Mesendoderm (in vitro differentiated cells): ENCODE measurements at regions not wholly inside any gene's neighbourhood (a gene's known extent, or its start where the extent isn't known, plus 50 kb on each side); places are given as distances from the start of the nearest gene placed in this dataset.

Experiments
- DNase-seq: peaks from one replicate; pipeline ENCODE4 v3.0.0; 2013
- H2AK5ac ChIP-seq: 2 replicates; pipeline ENCODE4 v1.6.1; 2013; ENCODE audit warnings: low read length, inconsistent platforms
- H2BK120ac ChIP-seq: 2 replicates; pipeline ENCODE4 v1.6.1; 2013; ENCODE audit warnings: low read depth, mild to moderate bottlenecking, low read length, moderate library complexity, mixed read lengths
- H2BK15ac ChIP-seq: replicated peaks from 2 replicates; pipeline ENCODE4 v1.6.1; 2013; ENCODE audit warnings: low read depth, mild to moderate bottlenecking, moderate library complexity
- H2BK5ac ChIP-seq: 2 replicates; pipeline ENCODE4 v1.6.1; 2013; ENCODE audit warnings: low read length, inconsistent platforms
- H3K18ac ChIP-seq: 2 replicates; pipeline ENCODE4 v1.6.1; 2013; ENCODE audit warnings: mild to moderate bottlenecking, low read length, mixed read lengths
- H3K23ac ChIP-seq: one replicate; pipeline ENCODE4 v1.6.1; 2013; ENCODE audit warnings: low read length
- H3K27ac ChIP-seq: 2 replicates; pipeline ENCODE4 v1.5.1; 2013; ENCODE audit warnings: low read depth, mild to moderate bottlenecking, inconsistent platforms, low read length, moderate library complexity
- H3K27me3 ChIP-seq: 2 replicates; pipeline ENCODE4 v1.6.1; 2013; ENCODE audit warnings: low read length, control low read depth, mild to moderate bottlenecking, inconsistent platforms; ENCODE audit not compliant: insufficient read depth, poor library complexity
- H3K36me3 ChIP-seq: 2 replicates; pipeline ENCODE4 v1.6.1; 2013; ENCODE audit warnings: low read length, inconsistent platforms; ENCODE audit not compliant: control insufficient read depth, insufficient read depth
- H3K4ac ChIP-seq: one replicate; pipeline ENCODE4 v1.6.1; 2013; ENCODE audit warnings: low read depth, mild to moderate bottlenecking, low read length, moderate library complexity
- H3K4me1 ChIP-seq: 2 replicates; pipeline ENCODE4 v1.6.1; 2013; ENCODE audit warnings: low read depth, low read length, inconsistent platforms; ENCODE audit not compliant: control insufficient read depth
- H3K4me2 ChIP-seq: 2 replicates; pipeline ENCODE4 v1.6.1; 2013; ENCODE audit warnings: low read length
- H3K4me3 ChIP-seq: 2 replicates; pipeline ENCODE4 v1.5.1; 2013; ENCODE audit warnings: mild to moderate bottlenecking, low read length
- H3K56ac ChIP-seq: one replicate; pipeline ENCODE4 v1.6.1; 2013; ENCODE audit warnings: low read length
- H3K79me1 ChIP-seq: 2 replicates; pipeline ENCODE4 v1.6.1; 2013; ENCODE audit warnings: low read length, inconsistent platforms
- H3K79me2 ChIP-seq: 2 replicates; pipeline ENCODE4 v1.6.1; 2013; ENCODE audit warnings: mild to moderate bottlenecking, low read length; ENCODE audit not compliant: control insufficient read depth, insufficient read depth
- H3K9ac ChIP-seq: 2 replicates; pipeline ENCODE4 v1.6.1; 2013; ENCODE audit warnings: low read length, inconsistent platforms
- H4K5ac ChIP-seq: one replicate; pipeline ENCODE4 v1.6.1; 2013; ENCODE audit warnings: low read length
- H4K8ac ChIP-seq: one replicate; pipeline ENCODE4 v1.6.1; 2013; ENCODE audit warnings: low read depth, mild to moderate bottlenecking, control low read depth, low read length, moderate library complexity
- WGBS: extraction: QIAGEN DNeasy Blood & Tissue Kit; methylation state at CpG from one replicate; pipeline ENCODE4 v1.1.7; 2013; ENCODE audit warnings: low lambda C conversion rate, missing lambda C conversion rate; ENCODE audit not compliant: insufficient coverage; ENCODE audit errors: extremely low coverage; 5-methylcytosine and 5-hydroxymethylcytosine counted together

GRCh38 chr1:87501738-87502137 lies 173.1 kb downstream of the LMO4 start:
- Histone ChIP-seq H3K18ac (no peak overlapping the region), H4K8ac (no peak overlapping the region), H3K23ac (no peak overlapping the region), H3K27me3 (no peaks in the 10 kb centered on the region), H3K36me3 (no peaks in the 10 kb centered on the region), H3K9ac (no peak overlapping the region), H2BK5ac (no peak overlapping the region), H2BK120ac (no peak overlapping the region), H3K4me1 (no peaks in the 10 kb centered on the region), H3K79me1 (no peaks in the 10 kb centered on the region), H2AK5ac (no peak overlapping the region), H3K56ac (no peak overlapping the region), H3K4me2 (no peak overlapping the region), H3K4ac (no peak overlapping the region), H4K5ac (no peak overlapping the region), H3K79me2 (no peaks in the 10 kb centered on the region), H2BK15ac (no peak overlapping the region), H3K27ac (no peak overlapping the region), H3K4me3 (no peak overlapping the region)
- no CpG with 5 or more reads among the region's 2 CpGs for WGBS
- DNase-seq = no peak

- no peaks in the 10 kb centered on the region for H3K79me1 ChIP-seq
- no peak overlapping the region for H3K4me3 ChIP-seq
- no peak overlapping the region for H2AK5ac ChIP-seq
- H4K5ac ChIP-seq = no peak overlapping the region
- no peak overlapping the region for H3K56ac ChIP-seq
- H3K79me2 ChIP-seq = no peaks in the 10 kb centered on the region
- H3K27me3 ChIP-seq = no peaks in the 10 kb centered on the region
- no peaks in the 10 kb centered on the region for H3K36me3 ChIP-seq
- H3K23ac ChIP-seq = no peak overlapping the region
- H3K4me2 ChIP-seq = no peak overlapping the region
- DNase-seq = no peak
- H3K4me1 ChIP-seq = no peaks in the 10 kb centered on the region
- no peak overlapping the region for H3K9ac ChIP-seq
- no peak overlapping the region for H2BK15ac ChIP-seq
- H3K18ac ChIP-seq = no peak overlapping the region
- no peak overlapping the region for H4K8ac ChIP-seq
- H2BK5ac ChIP-seq = no peak overlapping the region
- WGBS = no CpG with 5 or more reads among the region's 9 CpGs
- H3K4ac ChIP-seq = no peak overlapping the region
- H2BK120ac ChIP-seq = no peak overlapping the region
- H3K27ac ChIP-seq = no peak overlapping the region
Observed at GRCh38 chr1:87505391-87505983, 176.8 kb downstream of the LMO4 start.

DNA sequence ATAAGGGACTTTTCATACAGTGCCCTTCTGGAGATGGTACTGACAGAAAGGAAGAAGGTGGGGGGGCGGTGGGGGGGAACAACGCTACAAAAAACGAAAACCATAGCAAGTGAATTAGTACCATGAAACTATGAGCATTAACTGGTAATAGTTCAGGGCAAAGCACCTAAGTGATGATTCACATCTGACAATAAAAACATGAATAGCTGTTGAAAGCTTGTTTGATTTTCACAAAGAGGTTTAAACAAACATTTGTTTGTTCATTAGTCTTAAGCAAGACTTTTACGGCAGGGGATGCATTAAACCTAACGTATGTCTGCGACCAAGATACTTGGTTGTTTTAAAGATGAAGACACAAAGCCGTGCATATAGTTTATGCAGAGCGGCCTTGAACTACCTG lies 177.5 kb downstream of the LMO4 start:
- no CpG with 5 or more reads among the region's 8 CpGs for WGBS
- H3K27me3 ChIP-seq = no peaks in the 10 kb centered on the region
- no peak overlapping the region for H2BK5ac ChIP-seq
- no peak overlapping the region for H3K4me3 ChIP-seq
- no peak for DNase-seq
- no peaks in the 10 kb centered on the region for H3K79me2 ChIP-seq
- H4K8ac ChIP-seq = no peak overlapping the region
- no peak overlapping the region for H3K56ac ChIP-seq
- H3K23ac ChIP-seq = no peak overlapping the region
- H3K18ac ChIP-seq = no peak overlapping the region
- no peak overlapping the region for H4K5ac ChIP-seq
- no peak overlapping the region for H3K4me2 ChIP-seq
- no peak overlapping the region for H3K4ac ChIP-seq
- H3K27ac ChIP-seq = no peak overlapping the region
- H2BK120ac ChIP-seq = no peak overlapping the region
- H3K4me1 ChIP-seq = no peaks in the 10 kb centered on the region
- no peaks in the 10 kb centered on the region for H3K36me3 ChIP-seq
- no peak overlapping the region for H3K9ac ChIP-seq
- no peak overlapping the region for H2BK15ac ChIP-seq
- H2AK5ac ChIP-seq = no peak overlapping the region
- H3K79me1 ChIP-seq = no peaks in the 10 kb centered on the region

DNA sequence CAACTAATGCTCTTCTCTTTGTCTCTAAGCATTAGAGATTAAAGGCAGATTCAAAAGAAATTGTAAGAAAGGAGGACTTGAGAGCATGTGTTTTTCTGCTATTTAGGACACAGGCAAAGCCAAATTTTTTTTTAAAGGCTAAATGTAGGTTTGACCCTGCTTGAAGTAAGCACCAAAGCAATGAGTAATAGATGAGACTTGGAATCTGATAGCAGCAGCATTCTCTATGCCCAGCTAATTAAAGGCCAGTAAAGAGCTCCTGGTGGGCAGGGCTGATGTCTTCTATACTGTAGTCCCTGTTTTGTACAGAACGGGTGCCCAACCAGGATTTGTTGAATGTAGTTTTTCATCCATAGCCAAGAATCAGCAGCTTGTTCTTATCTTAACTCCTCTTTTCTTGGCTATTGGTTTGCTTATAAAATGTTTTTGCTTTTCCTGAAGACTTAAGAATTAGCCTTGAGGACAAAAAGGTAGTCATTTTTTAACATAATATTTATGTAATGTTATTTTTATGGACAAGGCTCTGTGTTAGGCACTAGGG lies 179.6 kb downstream of the LMO4 start:
- H3K23ac ChIP-seq = no peak overlapping the region
- no peaks in the 10 kb centered on the region for H3K79me1 ChIP-seq
- H3K27ac ChIP-seq = no peak overlapping the region
- H4K8ac ChIP-seq = no peak overlapping the region
- H2BK5ac ChIP-seq = no peak overlapping the region
- H3K4me2 ChIP-seq = no peak overlapping the region
- H3K4me1 ChIP-seq = no peaks in the 10 kb centered on the region
- no peak overlapping the region for H4K5ac ChIP-seq
- H3K56ac ChIP-seq = no peak overlapping the region
- H2BK15ac ChIP-seq = no peak overlapping the region
- H3K4me3 ChIP-seq = no peak overlapping the region
- H3K79me2 ChIP-seq = no peaks in the 10 kb centered on the region
- WGBS = no CpG with 5 or more reads among the region's 1 CpG
- no peaks in the 10 kb centered on the region for H3K36me3 ChIP-seq
- H3K9ac ChIP-seq = no peak overlapping the region
- no peak overlapping the region for H2AK5ac ChIP-seq
- no peak overlapping the region for H3K4ac ChIP-seq
- H3K27me3 ChIP-seq = no peaks in the 10 kb centered on the region
- no peak overlapping the region for H2BK120ac ChIP-seq
- no peak for DNase-seq
- H3K18ac ChIP-seq = no peak overlapping the region

DNA sequence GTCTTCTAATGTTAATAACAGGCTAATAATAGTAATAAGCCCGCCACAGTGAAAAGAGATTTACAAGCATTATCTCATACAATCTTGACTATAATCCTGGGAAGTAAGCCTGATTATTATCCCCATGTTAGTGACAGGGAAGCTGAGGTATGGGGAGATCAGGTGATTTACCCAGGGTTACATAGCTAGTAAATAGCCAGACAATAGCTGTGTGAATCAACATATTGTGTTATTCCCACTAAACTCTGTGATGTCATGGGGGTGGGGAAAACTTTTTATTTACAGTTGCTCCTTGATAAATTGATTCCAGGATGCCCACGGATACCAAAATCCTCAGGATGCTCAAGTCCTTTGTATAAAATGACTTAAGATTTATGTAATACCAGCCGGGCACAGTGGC lies 181.9 kb downstream of the LMO4 start:
- no peak overlapping the region for H2BK5ac ChIP-seq
- no peaks in the 10 kb centered on the region for H3K79me1 ChIP-seq
- no peak overlapping the region for H3K56ac ChIP-seq
- H3K4me2 ChIP-seq = no peak overlapping the region
- no peak overlapping the region for H2BK15ac ChIP-seq
- H3K36me3 ChIP-seq = no peaks in the 10 kb centered on the region
- H2BK120ac ChIP-seq = no peak overlapping the region
- H3K4me3 ChIP-seq = no peak overlapping the region
- H4K5ac ChIP-seq = no peak overlapping the region
- H3K4ac ChIP-seq = no peak overlapping the region
- H3K23ac ChIP-seq = no peak overlapping the region
- no peaks in the 10 kb centered on the region for H3K27me3 ChIP-seq
- no peak overlapping the region for H3K9ac ChIP-seq
- no peaks in the 10 kb centered on the region for H3K4me1 ChIP-seq
- no peak overlapping the region for H4K8ac ChIP-seq
- H2AK5ac ChIP-seq = no peak overlapping the region
- H3K18ac ChIP-seq = no peak overlapping the region
- no peak for DNase-seq
- no CpG with 5 or more reads among the region's 3 CpGs for WGBS
- no peak overlapping the region for H3K27ac ChIP-seq
- no peaks in the 10 kb centered on the region for H3K79me2 ChIP-seq

- no peak overlapping the region for H2BK120ac ChIP-seq
- H3K4ac ChIP-seq = no peak overlapping the region
- H3K4me2 ChIP-seq = no peak overlapping the region
- DNase-seq = no peak
- no peak overlapping the region for H2BK5ac ChIP-seq
- no peak overlapping the region for H3K18ac ChIP-seq
- no peaks in the 10 kb centered on the region for H3K79me1 ChIP-seq
- no CpG with 5 or more reads among the region's 1 CpG for WGBS
- H3K4me1 ChIP-seq = no peaks in the 10 kb centered on the region
- H3K79me2 ChIP-seq = no peaks in the 10 kb centered on the region
- H4K5ac ChIP-seq = no peak overlapping the region
- no peaks in the 10 kb centered on the region for H3K36me3 ChIP-seq
- H4K8ac ChIP-seq = no peak overlapping the region
- no peak overlapping the region for H3K27ac ChIP-seq
- no peak overlapping the region for H3K56ac ChIP-seq
- H3K27me3 ChIP-seq = no peaks in the 10 kb centered on the region
- H3K23ac ChIP-seq = no peak overlapping the region
- H3K4me3 ChIP-seq = no peak overlapping the region
- no peak overlapping the region for H2AK5ac ChIP-seq
- H3K9ac ChIP-seq = no peak overlapping the region
- no peak overlapping the region for H2BK15ac ChIP-seq
Observed at GRCh38 chr1:87511449-87511848, 182.8 kb downstream of the LMO4 start.
